Gastrocnemius medialis (tissue), 4 donors: ENCODE measurements at regions not wholly inside any gene's neighbourhood (a gene's known extent, or its start where the extent isn't known, plus 50 kb on each side); places are given as distances from the start of the nearest gene placed in this dataset.

ENCODE experiments used
- ATAC-seq, 2 donors: fragments of 150-250 bp; one replicate each; pipeline ENCODE4 v1.9.1; 2016
- DNase-seq, 2 donors: peaks; one replicate each; pipeline ENCODE4 v3.0.0-alpha.2; 2019
- H3K27ac ChIP-seq, 4 donors: fragments of 200-600 bp; sonication (generic); 1 replicate in 1 of 4; 2 replicates in 3 of 4; pipeline ENCODE4 v1.5.1; 2016 to 2018; ENCODE audit warnings: mild to moderate bottlenecking in 2 of 4, moderate library complexity in 1 of 4
- H3K27me3 ChIP-seq, 3 donors: fragments of 200-600 bp; sonication (generic) in 2 of 3; 1 replicate in 1 of 3; 2 replicates in 2 of 3; pipeline versions ENCODE4 v1.5.1 to v1.6.0; 2016 to 2019; ENCODE audit warnings: mild to moderate bottlenecking in 1 of 3, moderate library complexity in 1 of 3
- H3K36me3 ChIP-seq, 2 donors: fragments of 200-600 bp; sonication (generic) in 1 of 2; one replicate each; pipeline ENCODE4 v1.5.1; 2017 to 2018
- H3K4me1 ChIP-seq, 2 donors: fragments of 200-600 bp; sonication (generic) in 1 of 2; one replicate each; pipeline ENCODE4 v1.5.1; 2016 to 2017; ENCODE audit warnings: mild to moderate bottlenecking in 2 of 2
- H3K4me3 ChIP-seq, 4 donors: fragments of 200-600 bp; sonication (generic) in 3 of 4; 1 replicate in 1 of 4; 2 replicates in 3 of 4; pipeline ENCODE4 v1.5.1; 2016 to 2019; ENCODE audit warnings: mild to moderate bottlenecking in 2 of 4
- H3K9me3 ChIP-seq, 3 donors: fragments of 200-600 bp; sonication (generic) in 2 of 3; 1 replicate in 1 of 3; 2 replicates in 2 of 3; pipeline ENCODE4 v1.5.1; 2016 to 2019
- POLR2A ChIP-seq, 2 donors: fragments of 450-650 bp; IDR thresholded peaks; one replicate each; pipeline ENCODE4 v1.6.1; 2017; ENCODE audit warnings: antibody characterized with exemption in 2 of 2, mild to moderate bottlenecking in 2 of 2, moderate library complexity in 2 of 2
- in situ Hi-C, 4 donors: fragments of 200-750 bp; cut with MboI; loops; one replicate each; pipeline versions ENCODE4 v1.15.0 to v1.8.0; 2017; ENCODE audit warnings: low sequenced_read_pairs in 4 of 4
- intact Hi-C: fragments of 100-400 bp; cut with DNase I; formaldehyde crosslinking; loops from one replicate; pipeline ENCODE4 v1.15.1; 2023; ENCODE audit warnings: low total_unique reads
- TF ChIP-seq, protein P1 (sequence below), 5 experiments: fragments of 450-650 bp in 3 of 5; fragments of 200-600 bp in 2 of 5; sonication (generic) in 2 of 5; IDR thresholded peaks in 4 of 5; conservative IDR thresholded peaks in 1 of 5; 1 replicate in 4 of 5; 2 replicates in 1 of 5; pipeline ENCODE4 v1.5.1; 2016 to 2019; ENCODE audit warnings: antibody characterized with exemption in 5 of 5, mild to moderate bottlenecking in 3 of 5, moderate library complexity in 3 of 5

DNA sequence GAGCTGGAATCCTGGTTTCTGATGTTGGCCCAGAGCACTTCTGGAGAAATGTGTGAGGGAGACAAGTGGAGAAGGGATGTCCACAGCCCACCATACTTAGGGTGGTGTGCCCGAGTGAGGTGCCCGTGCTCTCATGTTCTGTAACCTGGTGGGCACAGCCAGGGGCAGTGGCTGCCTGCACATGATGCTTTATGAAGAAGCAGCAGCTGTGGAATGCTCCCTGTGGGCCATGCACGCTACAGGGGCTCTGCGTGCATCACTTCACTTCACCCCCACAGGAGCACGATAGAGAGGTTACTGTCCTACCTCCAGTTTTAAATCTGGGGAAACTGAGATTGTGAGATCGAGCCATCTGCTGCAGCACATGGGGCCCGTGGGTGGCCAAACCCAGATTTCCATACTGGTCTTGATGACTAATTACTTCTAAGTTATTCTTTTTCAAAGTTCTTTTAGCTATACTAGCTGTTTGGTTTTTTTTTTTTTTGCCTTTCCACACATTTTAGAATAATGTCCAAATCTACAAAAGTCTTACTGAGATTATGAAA lies 441.6 kb downstream of the GADD45G start:
- DNase-seq: no peak
- H3K36me3 ChIP-seq: no peaks in the 10 kb centered on the region

GRCh38 chr9:90047828-90048227 lies 443.0 kb downstream of the GADD45G start:
- DNase-seq (no peak), ATAC-seq (no peak)
- in situ Hi-C loops (no loop called here), intact Hi-C loops (no loop called here)
- Histone ChIP-seq H3K27me3 (no peaks in the 10 kb centered on the region), H3K9me3 (no peaks in the 10 kb centered on the region), H3K4me1 (no peaks in the 10 kb centered on the region), H3K4me3 (no peak overlapping the region), H3K27ac (no peak overlapping the region), H3K36me3 (no peaks in the 10 kb centered on the region)
- TF ChIP-seq, protein P1, sequence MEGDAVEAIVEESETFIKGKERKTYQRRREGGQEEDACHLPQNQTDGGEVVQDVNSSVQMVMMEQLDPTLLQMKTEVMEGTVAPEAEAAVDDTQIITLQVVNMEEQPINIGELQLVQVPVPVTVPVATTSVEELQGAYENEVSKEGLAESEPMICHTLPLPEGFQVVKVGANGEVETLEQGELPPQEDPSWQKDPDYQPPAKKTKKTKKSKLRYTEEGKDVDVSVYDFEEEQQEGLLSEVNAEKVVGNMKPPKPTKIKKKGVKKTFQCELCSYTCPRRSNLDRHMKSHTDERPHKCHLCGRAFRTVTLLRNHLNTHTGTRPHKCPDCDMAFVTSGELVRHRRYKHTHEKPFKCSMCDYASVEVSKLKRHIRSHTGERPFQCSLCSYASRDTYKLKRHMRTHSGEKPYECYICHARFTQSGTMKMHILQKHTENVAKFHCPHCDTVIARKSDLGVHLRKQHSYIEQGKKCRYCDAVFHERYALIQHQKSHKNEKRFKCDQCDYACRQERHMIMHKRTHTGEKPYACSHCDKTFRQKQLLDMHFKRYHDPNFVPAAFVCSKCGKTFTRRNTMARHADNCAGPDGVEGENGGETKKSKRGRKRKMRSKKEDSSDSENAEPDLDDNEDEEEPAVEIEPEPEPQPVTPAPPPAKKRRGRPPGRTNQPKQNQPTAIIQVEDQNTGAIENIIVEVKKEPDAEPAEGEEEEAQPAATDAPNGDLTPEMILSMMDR (IDR thresholded peaks at IDR 0.05 in 4 of 5, conservative IDR thresholded peaks at IDR 0.05 in 1 of 5): no peak
- no peak for TF ChIP-seq POLR2A (IDR thresholded peaks at IDR 0.05)

More for the DNA sequence above, 441.6 kb downstream of the GADD45G start:
- H3K27me3 ChIP-seq: no peaks in the 10 kb centered on the region
- H3K4me3 ChIP-seq: no peak overlapping the region
- no peak overlapping the region for H3K27ac ChIP-seq
- intact Hi-C loops: no loop called here
- no peak for ATAC-seq
- TF ChIP-seq, protein P1 (IDR thresholded peaks at IDR 0.05 in 4 of 5, conservative IDR thresholded peaks at IDR 0.05 in 1 of 5): no peak
- no peak for TF ChIP-seq POLR2A (IDR thresholded peaks at IDR 0.05)
- H3K9me3 ChIP-seq: no peaks in the 10 kb centered on the region
- no peaks in the 10 kb centered on the region for H3K4me1 ChIP-seq
- in situ Hi-C loops: no loop called here

DNA sequence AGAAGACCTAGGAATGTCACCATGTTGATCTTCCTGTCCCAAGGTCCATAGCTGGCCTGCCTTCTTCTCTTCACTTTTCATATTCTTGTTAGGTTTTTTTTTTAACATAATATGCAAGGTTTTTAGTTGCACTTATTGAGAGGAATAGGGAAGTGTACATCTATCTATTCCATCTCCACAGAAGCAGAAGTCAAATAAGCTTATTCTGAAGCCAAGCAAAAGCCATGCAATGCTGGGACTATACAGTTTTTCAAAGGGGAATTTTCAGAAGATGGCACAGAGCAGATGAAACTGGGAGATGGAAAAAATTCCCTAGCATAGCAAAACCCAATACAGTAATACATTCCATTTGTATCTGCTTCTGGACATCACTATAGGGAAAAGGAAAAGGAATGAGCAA lies 447.6 kb downstream of the GADD45G start:
- in situ Hi-C loops (no loop called here), intact Hi-C loops (no loop called here)
- no peaks in the 10 kb centered on the region for H3K27me3 ChIP-seq
- H3K27ac ChIP-seq: no peak overlapping the region
- no peak overlapping the region for H3K4me3 ChIP-seq
- ATAC-seq: no peak
- TF ChIP-seq, protein P1 (IDR thresholded peaks at IDR 0.05 in 4 of 5, conservative IDR thresholded peaks at IDR 0.05 in 1 of 5): no peak
- no peak for TF ChIP-seq POLR2A (IDR thresholded peaks at IDR 0.05)
- no peak for DNase-seq
- no peaks in the 10 kb centered on the region for H3K36me3 ChIP-seq
- H3K9me3 ChIP-seq: no peaks in the 10 kb centered on the region
- H3K4me1 ChIP-seq: no peaks in the 10 kb centered on the region

GRCh38 chr9:90053027-90053426 lies 448.2 kb downstream of the GADD45G start:
- H3K4me3 ChIP-seq: no peak overlapping the region
- no peaks in the 10 kb centered on the region for H3K4me1 ChIP-seq
- H3K27ac ChIP-seq: no peak overlapping the region
- no peak for TF ChIP-seq POLR2A (IDR thresholded peaks at IDR 0.05)
- TF ChIP-seq, protein P1 (IDR thresholded peaks at IDR 0.05 in 4 of 5, conservative IDR thresholded peaks at IDR 0.05 in 1 of 5): no peak
- H3K27me3 ChIP-seq: no peaks in the 10 kb centered on the region
- H3K36me3 ChIP-seq: no peaks in the 10 kb centered on the region
- H3K9me3 ChIP-seq: no peaks in the 10 kb centered on the region
- DNase-seq: no peak
- in situ Hi-C loops: no loop called here
- intact Hi-C loops: no loop called here
- ATAC-seq: no peak

DNA sequence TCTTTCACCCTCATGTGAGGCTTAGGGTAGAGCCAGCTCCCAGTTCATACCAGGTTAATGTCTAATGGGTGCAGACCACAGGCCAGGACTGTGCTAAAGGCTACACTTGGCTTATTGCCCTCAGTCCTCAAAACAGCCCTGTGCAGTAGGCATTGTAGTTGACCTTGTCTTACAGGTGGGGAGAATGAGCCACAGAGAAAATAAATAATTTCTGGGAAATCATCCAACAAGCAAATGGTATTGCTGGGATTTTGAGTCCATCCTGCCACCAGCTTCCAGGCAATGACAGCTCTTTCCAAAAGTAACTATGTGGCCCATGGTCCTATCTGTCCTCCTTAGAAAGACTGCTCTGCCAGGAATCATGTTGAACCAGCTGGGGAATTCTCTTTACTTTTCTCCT lies 450.0 kb downstream of the GADD45G start:
- Histone ChIP-seq H3K27me3 (no peaks in the 10 kb centered on the region), H3K9me3 (no peaks in the 10 kb centered on the region), H3K27ac (no peak overlapping the region), H3K4me1 (no peaks in the 10 kb centered on the region), H3K4me3 (no peak overlapping the region), H3K36me3 (no peaks in the 10 kb centered on the region)
- ATAC-seq (no peak), DNase-seq (no peak)
- intact Hi-C loops: no loop called here
- TF ChIP-seq, protein P1 (IDR thresholded peaks at IDR 0.05 in 4 of 5, conservative IDR thresholded peaks at IDR 0.05 in 1 of 5): no peak
- in situ Hi-C loops: no loop called here
